Kidney capillary endothelial cell (primary cell): ENCODE measurements at regions not wholly inside any gene's neighbourhood (a gene's known extent, or its start where the extent isn't known, plus 50 kb on each side); places are given as distances from the start of the nearest gene placed in this dataset.

Experiments
- DNase-seq: peaks from one replicate; pipeline ENCODE4 v3.0.0-alpha.2; 2018; ENCODE audit warnings: low spot score

DNA sequence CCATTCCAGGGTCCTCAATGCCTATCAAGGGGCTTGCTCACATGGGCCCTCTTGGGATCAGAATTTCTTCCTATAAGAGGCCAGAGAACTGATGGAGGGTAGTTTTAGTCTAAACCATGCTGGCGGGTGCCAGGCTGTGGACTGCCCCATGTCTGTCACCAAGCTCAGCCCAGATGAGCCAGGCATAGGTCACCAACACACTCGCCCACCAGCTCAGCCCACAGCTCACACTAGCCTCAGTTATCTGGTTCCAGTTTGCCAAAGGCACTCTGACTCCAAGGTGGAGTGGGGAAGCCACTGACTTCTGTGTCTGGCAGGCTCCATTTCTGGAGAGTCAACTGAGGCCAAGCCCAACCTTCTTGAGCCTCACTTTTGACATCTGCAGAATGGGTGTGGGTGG lies 50.7 kb upstream of the INSYN1 start:
- DNase-seq, result no peak

DNA sequence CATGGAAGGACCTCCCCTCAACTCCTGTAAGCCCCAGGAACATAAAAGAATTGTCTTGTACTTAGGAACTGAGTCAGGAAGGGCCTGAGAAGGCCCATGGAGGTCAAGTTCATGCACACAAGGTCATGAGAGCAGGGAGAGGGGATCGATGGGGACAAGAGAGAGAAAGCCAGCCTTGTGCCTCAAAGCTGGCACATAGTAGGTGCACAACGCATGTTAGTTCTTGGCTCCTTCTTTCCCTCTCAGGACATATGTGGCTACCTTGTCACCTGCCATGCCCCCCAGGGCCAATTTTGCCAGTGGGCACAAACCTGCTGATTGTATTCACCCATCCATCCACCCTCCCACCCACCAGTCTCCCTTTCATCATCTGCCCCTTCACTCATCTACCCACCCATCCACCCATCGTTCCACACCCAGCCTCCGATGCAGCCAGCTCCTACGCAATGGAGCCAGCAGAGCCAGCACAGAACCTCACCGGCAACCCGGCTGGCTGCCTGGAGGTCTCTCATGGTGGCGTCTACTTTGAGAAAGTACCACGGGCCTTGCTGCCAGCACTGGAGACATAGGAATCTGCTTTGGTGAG lies 52.4 kb upstream of the INSYN1 start:
- DNase-seq, result no peak

- DNase-seq, result no peak
These were observed 53.7 kb upstream of the INSYN1 start for GRCh38 chr15:73806698-73807483.

DNA sequence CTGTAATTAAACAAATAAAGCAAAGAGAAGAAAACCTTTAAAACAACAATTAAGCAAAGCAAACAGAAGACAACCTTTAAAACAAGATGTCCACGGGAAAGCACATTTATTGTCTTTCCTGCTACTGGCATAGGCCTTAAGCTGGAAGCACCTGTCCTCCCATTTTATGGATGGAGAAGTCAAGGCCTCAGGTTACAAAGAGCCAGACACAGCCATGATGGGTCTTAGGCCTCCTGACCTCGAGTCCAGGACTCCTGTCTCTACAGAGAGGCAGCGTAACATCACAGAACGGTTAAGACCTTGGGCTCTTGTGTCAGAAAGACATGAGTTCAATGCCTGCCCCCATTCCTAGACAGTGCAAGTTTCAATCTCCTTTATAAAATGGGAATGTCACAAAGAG lies 54.7 kb upstream of the INSYN1 start:
- no peak for DNase-seq

DNA sequence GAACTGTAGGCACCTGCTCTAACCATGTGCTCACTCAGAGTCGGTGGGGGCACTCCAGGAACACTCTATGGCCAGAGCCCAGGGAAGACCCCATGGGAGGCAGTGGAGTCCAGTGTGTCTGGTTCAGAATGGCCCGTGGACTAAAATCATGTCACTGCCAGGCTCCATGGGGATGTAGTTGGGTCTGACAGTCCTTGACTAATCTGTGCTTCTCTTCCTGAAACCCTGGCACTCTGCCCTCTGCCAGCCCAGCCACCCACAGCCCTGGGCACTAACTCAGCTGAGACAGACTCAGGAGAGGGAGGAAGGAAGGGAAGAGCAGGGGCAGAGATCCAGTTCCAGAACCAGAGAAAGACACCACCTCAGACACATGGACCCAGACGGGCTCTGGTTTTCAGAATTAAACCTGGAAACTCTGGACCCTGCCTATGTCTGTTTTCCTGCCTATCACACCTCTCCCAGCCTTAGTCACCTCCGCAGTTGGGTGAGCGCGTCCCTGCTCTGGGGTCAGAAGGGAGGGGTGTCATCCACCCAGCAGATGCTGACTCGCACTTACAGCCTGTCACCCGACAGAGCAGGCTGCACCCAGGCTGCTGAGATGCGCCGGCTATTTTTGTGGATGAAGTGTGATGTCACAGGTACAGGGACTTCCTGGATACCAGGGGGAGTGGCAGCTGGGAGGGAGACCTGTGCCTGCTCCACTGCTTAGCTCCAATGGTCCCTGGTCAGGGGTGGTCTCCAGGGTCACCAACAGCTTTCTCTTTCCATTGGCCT lies 56.8 kb upstream of the INSYN1 start:
- DNase-seq, result peak; percentile 6

DNA sequence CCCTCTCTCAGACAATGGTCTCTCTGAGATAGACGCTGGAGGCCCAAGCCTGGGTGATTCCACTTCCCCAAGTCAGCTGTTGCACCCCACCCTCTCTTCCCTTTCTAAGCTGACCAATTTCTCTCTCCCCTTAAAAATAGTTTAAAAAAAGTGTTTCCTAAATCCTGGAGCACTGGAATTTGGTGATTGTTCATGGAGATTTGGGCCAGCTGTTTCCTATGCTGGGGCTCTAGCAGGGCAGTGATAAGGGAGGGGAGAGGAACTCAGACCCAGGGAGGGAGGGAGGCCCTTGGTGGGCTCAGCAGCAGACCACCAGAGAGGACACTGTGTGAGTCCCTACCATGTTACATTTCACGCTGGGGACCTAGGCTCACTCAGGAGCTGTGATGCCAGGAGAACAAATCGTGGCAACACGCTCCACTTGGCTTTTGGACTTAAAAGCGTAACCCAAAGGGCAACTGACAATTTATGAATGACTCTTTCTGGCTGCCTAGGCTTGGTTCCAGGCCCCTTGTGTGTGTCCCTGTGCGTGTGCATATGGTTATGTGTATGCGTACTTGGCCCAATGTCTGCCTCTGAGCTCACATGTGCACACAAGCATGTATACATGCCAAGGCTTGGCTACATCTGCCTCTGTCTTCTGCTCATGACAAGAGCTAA lies 59.8 kb upstream of the INSYN1 start:
- DNase-seq, result no peak

DNA sequence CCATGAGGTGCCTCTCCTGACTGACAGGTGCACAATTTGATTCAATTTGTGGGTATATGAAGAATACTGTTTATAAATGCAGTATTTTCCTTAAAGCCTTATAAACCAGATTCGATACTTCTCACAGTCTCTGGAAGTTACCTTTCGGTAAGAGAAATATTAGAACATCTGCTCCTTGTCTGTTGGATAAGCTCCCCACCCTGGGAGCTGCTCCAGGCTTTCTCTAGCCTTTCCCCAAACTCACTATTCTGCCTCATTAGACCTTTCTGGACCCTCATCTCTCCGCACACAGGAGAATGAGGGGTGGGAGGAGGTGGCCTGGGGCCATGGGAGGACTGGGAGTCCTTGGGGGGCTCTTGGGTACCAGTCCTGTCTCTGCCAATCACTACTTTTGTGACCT lies 59.8 kb upstream of the TBC1D21 start:
- no peak for DNase-seq

GRCh38 chr15:73818308-73818985 lies 54.9 kb upstream of the TBC1D21 start:
- no peak for DNase-seq

- DNase-seq, result no peak
These were observed 52.2 kb upstream of the TBC1D21 start for GRCh38 chr15:73821181-73821580.

- peak; percentile 10 for DNase-seq
These were observed 50.4 kb upstream of the TBC1D21 start for GRCh38 chr15:73822998-73823397.
